ENCODE measurements at regions not wholly inside any gene's neighbourhood (a gene's known extent, or its start where the extent isn't known, plus 50 kb on each side); places are given as distances from the start of the nearest gene placed in this dataset.

GRCh38 chr15:95522533-95522932 lies 808.0 kb upstream of the NR2F2 start (continued):
- no peak for TF ChIP-seq ZNF462 (CRISPR knock-in tag; IDR thresholded peaks at IDR 0.05)

GRCh38 chr15:95528920-95529319 lies 801.6 kb upstream of the NR2F2 start:
- Histone ChIP-seq H3K27ac (ENCODE audit: low read depth) (no peak overlapping the region), H3K27me3 (ENCODE audit: insufficient read depth) (no peaks in the 10 kb centered on the region), H3F3A (replicated peaks; ENCODE audit: low read depth) (no peaks in the 10 kb centered on the region), H3K4me3 (no peak overlapping the region), H2AFZ (no peak overlapping the region), H3K4me1 (ENCODE audit: insufficient read depth) (no peaks in the 10 kb centered on the region), H3K4me2 (no peak overlapping the region), H3K36me3 (ENCODE audit: insufficient read depth) (no peaks in the 10 kb centered on the region), H3K9me2 (ENCODE audit: insufficient read depth) (no peaks in the 10 kb centered on the region; the same call in 1 of the 2 replicates), H3K79me2 (replicated peaks; ENCODE audit: insufficient read depth) (no peaks in the 10 kb centered on the region), H4K20me1 (replicated peaks; ENCODE audit: insufficient read depth) (no peaks in the 10 kb centered on the region)
- Mint-ChIP-seq H3K36me3 (ENCODE audit: low read depth) (peaks cover 5% of the 10 kb centered on the region; the same call in 2 of the 3 replicates), H3K4me3 (no peak overlapping the region), H3K4me1 (no peaks in the 10 kb centered on the region), H3K9me3 (peaks cover 10% of the 10 kb centered on the region; the same call in 1 of the 3 replicates), H3K27me3 (ENCODE audit: insufficient read depth, low read depth, poor library complexity) (no peaks in the 10 kb centered on the region), H3K27ac (no peak overlapping the region)
- ATAC-seq (no peak), DNase-seq (ENCODE audit: low spot score) (no peak)
- TF ChIP-seq EZH2 (IDR thresholded peaks at IDR 0.05; ENCODE audit: low read depth, unreplicated experiment) (no peak), ETS1 (IDR thresholded peaks at IDR 0.05) (no peak), NANOG (IDR thresholded peaks at IDR 0.05; ENCODE audit: borderline replicate concordance) (no peak), REST (IDR thresholded peaks at IDR 0.05; ENCODE audit: unreplicated experiment) (no peak)
